Natural killer cell (primary cell): ENCODE measurements at regions not wholly inside any gene's neighbourhood (a gene's known extent, or its start where the extent isn't known, plus 50 kb on each side); places are given as distances from the start of the nearest gene placed in this dataset.

Experiments used
- ATAC-seq, 3 donors: fragments of 150-1000 bp in 2 of 3; fragments of 200-7000 bp in 1 of 3; cut with Tn5 transposase; 1 replicate in 1 of 3; 2 replicates in 2 of 3; pipeline ENCODE4 v1.10.0; 2021; ENCODE audit warnings: mild to moderate bottlenecking in 2 of 3, moderate library complexity in 2 of 3
- DNase-seq, 2 donors: peaks; one replicate each; pipeline versions ENCODE4 v3.0.0 to v3.0.0-alpha.2; 2013 to 2021; ENCODE audit warnings: mixed read lengths in 1 of 2
- H3K27ac ChIP-seq: one replicate; pipeline ENCODE4 v1.5.1; 2013; ENCODE audit warnings: mild to moderate bottlenecking, low read length
- H3K27me3 ChIP-seq: one replicate; pipeline ENCODE4 v1.6.1; 2013; ENCODE audit warnings: low read length; ENCODE audit not compliant: control insufficient read depth, insufficient read depth
- H3K36me3 ChIP-seq: one replicate; pipeline ENCODE4 v1.6.1; 2013; ENCODE audit warnings: low read length; ENCODE audit not compliant: control insufficient read depth, insufficient read depth
- H3K4me1 ChIP-seq: one replicate; pipeline ENCODE4 v1.6.1; 2013; ENCODE audit warnings: low read length; ENCODE audit not compliant: control insufficient read depth, insufficient read depth
- H3K4me3 ChIP-seq: one replicate; pipeline ENCODE4 v1.5.1; 2013; ENCODE audit warnings: low read length
- H3K9me3 ChIP-seq: one replicate; pipeline ENCODE4 v1.6.1; 2013; ENCODE audit warnings: low read length; ENCODE audit not compliant: control insufficient read depth, insufficient read depth
- H3K27ac Mint-ChIP-seq, 2 donors: one replicate each; pipeline ENCODE4 v1.8.0; 2022; ENCODE audit warnings: mild to moderate bottlenecking in 2 of 2, mixed read lengths in 2 of 2, moderate library complexity in 1 of 2
- H3K27me3 Mint-ChIP-seq, 2 donors: one replicate each; pipeline ENCODE4 v1.8.0; 2022; ENCODE audit warnings: low read depth in 2 of 2, mixed read lengths in 2 of 2
- H3K36me3 Mint-ChIP-seq: one replicate; pipeline ENCODE4 v1.8.0; 2022; ENCODE audit warnings: mixed read lengths
- H3K4me1 Mint-ChIP-seq, 2 donors: one replicate each; pipeline ENCODE4 v1.8.0; 2022; ENCODE audit warnings: mixed read lengths in 2 of 2
- H3K4me3 Mint-ChIP-seq: one replicate; pipeline ENCODE4 v1.8.0; 2022; ENCODE audit warnings: mild to moderate bottlenecking, moderate library complexity, mixed read lengths
- H3K9me3 Mint-ChIP-seq, 2 donors: one replicate each; pipeline ENCODE4 v1.8.0; 2022; ENCODE audit warnings: mixed read lengths in 2 of 2
- CTCF ChIP-seq: fragments of 200-600 bp; IDR thresholded peaks from one replicate; pipeline ENCODE4 v1.8.0; 2022; ENCODE audit warnings: antibody characterized with exemption
- WGBS: methylation state at CpG from one replicate; pipeline ENCODE4 v1.1.7; 2013; ENCODE audit warnings: missing lambda C conversion rate; ENCODE audit not compliant: insufficient coverage; 5-methylcytosine and 5-hydroxymethylcytosine counted together
- intact Hi-C: fragments of 100-400 bp; cut with micrococcal nuclease; formaldehyde crosslinking; loops from one replicate; pipeline ENCODE4 v1.14.2; 2022

- intact Hi-C loops: no loop called here
- no peak for TF ChIP-seq CTCF
- H3K4me3 ChIP-seq: no peak overlapping the region
- H3K27ac ChIP-seq: no peak overlapping the region
- Mint-ChIP-seq H3K4me3 (no peak overlapping the region), H3K27ac (no peak overlapping the region), H3K9me3 (no peaks in the 10 kb centered on the region), H3K36me3 (no peaks in the 10 kb centered on the region), H3K27me3 (peaks cover 10 to 48% of the 10 kb centered on the region in 2 donors), H3K4me1 (no peaks in the 10 kb centered on the region)
- no peaks in the 10 kb centered on the region for H3K9me3 ChIP-seq
- no peaks in the 10 kb centered on the region for H3K4me1 ChIP-seq
- ATAC-seq (no peak), DNase-seq (no peak)
- H3K36me3 ChIP-seq: no peaks in the 10 kb centered on the region
- WGBS: 83% methylated on average over 3 of the region's 3 CpGs
- peaks cover 2% of the 10 kb centered on the region for H3K27me3 ChIP-seq
Measured at GRCh38 chr13:27847669-27848068, 55.4 kb downstream of the GSX1 start.

- H3K27ac ChIP-seq: no peak overlapping the region
- H3K27me3 ChIP-seq: peaks cover 2% of the 10 kb centered on the region
- Mint-ChIP-seq H3K36me3 (no peaks in the 10 kb centered on the region), H3K4me1 (no peaks in the 10 kb centered on the region), H3K9me3 (no peaks in the 10 kb centered on the region), H3K27ac (no peak overlapping the region), H3K4me3 (no peak overlapping the region), H3K27me3 (peaks cover 5 to 36% of the 10 kb centered on the region in 2 donors)
- no peak for TF ChIP-seq CTCF
- 78% methylated on average over 18 of the region's 18 CpGs for WGBS
- intact Hi-C loops: no loop called here
- no peaks in the 10 kb centered on the region for H3K9me3 ChIP-seq
- ATAC-seq: no peak
- DNase-seq: no peak
- no peaks in the 10 kb centered on the region for H3K36me3 ChIP-seq
- no peaks in the 10 kb centered on the region for H3K4me1 ChIP-seq
- no peak overlapping the region for H3K4me3 ChIP-seq
Measured at GRCh38 chr13:27851096-27851850, 59.0 kb downstream of the GSX1 start.

GRCh38 chr13:27852491-27852890, 60.2 kb downstream of the GSX1 start:
- DNase-seq (no peak), ATAC-seq (no peak)
- H3K9me3 ChIP-seq: no peaks in the 10 kb centered on the region
- H3K27ac ChIP-seq: no peak overlapping the region
- no peak overlapping the region for H3K27ac Mint-ChIP-seq
- H3K4me1 ChIP-seq: no peaks in the 10 kb centered on the region
- H3K4me1 Mint-ChIP-seq: no peaks in the 10 kb centered on the region
- TF ChIP-seq CTCF: no peak
- H3K9me3 Mint-ChIP-seq: no peaks in the 10 kb centered on the region
- no peaks in the 10 kb centered on the region for H3K36me3 ChIP-seq
- 69% methylated on average over 5 of the region's 5 CpGs for WGBS
- intact Hi-C loops: no loop called here
- no peak overlapping the region for H3K4me3 ChIP-seq
- peaks cover under 1% of the 10 kb centered on the region for H3K27me3 ChIP-seq
- no peaks in the 10 kb centered on the region for H3K36me3 Mint-ChIP-seq
- no peak overlapping the region for H3K4me3 Mint-ChIP-seq
- peaks cover 3 to 27% of the 10 kb centered on the region in 2 donors for H3K27me3 Mint-ChIP-seq

GRCh38 chr13:27853335-27853734, 61.1 kb downstream of the GSX1 start:
- Mint-ChIP-seq H3K27ac (no peak overlapping the region), H3K4me1 (no peaks in the 10 kb centered on the region), H3K4me3 (no peak overlapping the region), H3K9me3 (no peaks in the 10 kb centered on the region), H3K27me3 (peaks cover 3 to 23% of the 10 kb centered on the region in 2 donors), H3K36me3 (no peaks in the 10 kb centered on the region)
- 57% methylated on average over 10 of the region's 10 CpGs for WGBS
- intact Hi-C loops: no loop called here
- no peak for ATAC-seq
- Histone ChIP-seq H3K27ac (no peak overlapping the region), H3K36me3 (no peaks in the 10 kb centered on the region), H3K4me3 (no peak overlapping the region), H3K9me3 (no peaks in the 10 kb centered on the region), H3K4me1 (no peaks in the 10 kb centered on the region), H3K27me3 (no peaks in the 10 kb centered on the region)
- TF ChIP-seq CTCF: no peak
- no peak for DNase-seq
